Effector CD8-positive, alpha-beta T cell (primary cell): ENCODE measurements at regions not wholly inside any gene's neighbourhood (a gene's known extent, or its start where the extent isn't known, plus 50 kb on each side); places are given as distances from the start of the nearest gene placed in this dataset.
"Not testable (repeated sequence)": the region's sequence is repeated elsewhere in the genome, so short reads cannot be mapped to it uniquely, and the experiment has no call there.

ENCODE experiments used
- DNase-seq: peaks from one replicate; lab custom pipeline; 2025; lab: John Stamatoyannopoulos, UW

DNA sequence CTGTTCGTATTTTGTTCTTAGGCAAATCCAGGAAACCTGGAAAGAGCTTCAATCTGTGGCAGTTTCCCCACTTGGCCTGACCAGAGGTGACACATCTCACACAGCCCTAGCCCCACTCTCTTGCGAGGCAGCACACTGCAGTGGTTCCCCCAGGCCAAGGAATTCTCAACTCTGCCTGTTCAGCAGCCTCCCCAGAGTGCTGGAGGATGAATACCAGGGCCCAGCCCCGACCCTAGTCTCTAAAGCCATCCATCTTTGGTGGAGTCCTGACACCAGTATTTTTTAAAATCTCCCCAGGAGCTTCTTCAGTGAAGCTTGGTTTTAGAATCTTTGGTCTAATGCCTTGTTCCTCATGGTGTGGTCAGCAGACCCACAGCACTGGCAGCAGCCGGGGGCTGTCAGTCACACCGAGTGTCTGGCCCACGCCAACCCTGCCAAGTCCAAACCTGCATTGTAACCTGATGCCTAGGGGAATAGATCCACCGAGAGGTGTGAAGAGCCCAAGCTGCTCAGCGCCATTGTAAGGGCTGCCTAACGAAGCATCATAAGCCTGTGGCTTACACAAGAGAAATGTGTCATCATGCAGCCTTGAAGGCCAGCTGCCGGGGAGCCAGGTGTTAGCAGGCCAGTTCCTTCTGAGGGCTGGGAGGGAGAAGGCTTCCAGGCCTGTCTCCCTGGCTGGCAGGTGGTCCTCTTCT, 428.7 kb upstream of the ID2 start:
- no peak for DNase-seq

GRCh38 chr2:8253781-8254180, 428.1 kb upstream of the ID2 start:
- DNase-seq: no peak

DNA sequence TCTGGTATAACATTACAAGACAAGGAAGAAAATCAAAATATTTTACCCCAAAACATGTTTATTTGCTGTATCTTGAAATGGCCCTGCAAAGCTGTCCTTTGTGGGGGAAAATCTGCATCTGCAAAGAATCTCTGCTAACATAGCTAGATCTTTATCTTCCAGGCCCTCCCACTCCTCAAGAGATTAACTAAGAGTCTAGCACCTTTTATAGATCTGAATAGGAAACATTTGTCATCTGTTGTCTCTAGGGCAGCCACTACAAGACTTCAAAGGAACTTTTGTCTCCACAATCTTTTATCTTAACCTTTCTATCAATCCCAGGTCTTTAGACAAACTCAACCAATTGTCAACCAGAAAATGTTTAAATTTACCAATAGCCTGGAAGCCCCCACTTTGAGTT, 427.6 kb upstream of the ID2 start:
- not testable (repeated sequence) for DNase-seq

GRCh38 chr2:8254791-8255447, 426.9 kb upstream of the ID2 start:
- DNase-seq: no peak

DNA sequence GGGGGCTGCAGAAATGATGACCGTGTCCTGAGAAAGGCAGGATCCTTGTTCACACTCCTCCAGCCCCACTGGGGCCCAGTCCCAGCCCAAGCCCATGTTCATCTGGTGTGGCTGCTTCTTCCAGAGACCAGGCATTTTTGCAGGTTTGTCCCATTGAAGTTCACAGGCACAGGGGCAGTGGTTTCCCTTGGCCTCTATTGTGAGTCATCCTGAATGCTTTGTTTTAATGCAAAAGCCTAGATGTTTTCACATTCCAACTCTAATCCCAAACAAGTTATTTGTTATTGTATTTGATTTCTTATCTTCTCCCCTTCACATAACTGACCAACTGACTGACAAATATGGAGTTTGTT, 426.4 kb upstream of the ID2 start:
- DNase-seq: no peak

- no peak for DNase-seq
Measured at GRCh38 chr2:8256905-8257304, 425.0 kb upstream of the ID2 start.

- no peak for DNase-seq
Measured at GRCh38 chr2:8257502-8257901, 424.4 kb upstream of the ID2 start.

- no peak for DNase-seq
Measured at GRCh38 chr2:8258406-8258805, 423.4 kb upstream of the ID2 start.

- no peak for DNase-seq
Measured at GRCh38 chr2:8259106-8259840, 422.6 kb upstream of the ID2 start.

DNA sequence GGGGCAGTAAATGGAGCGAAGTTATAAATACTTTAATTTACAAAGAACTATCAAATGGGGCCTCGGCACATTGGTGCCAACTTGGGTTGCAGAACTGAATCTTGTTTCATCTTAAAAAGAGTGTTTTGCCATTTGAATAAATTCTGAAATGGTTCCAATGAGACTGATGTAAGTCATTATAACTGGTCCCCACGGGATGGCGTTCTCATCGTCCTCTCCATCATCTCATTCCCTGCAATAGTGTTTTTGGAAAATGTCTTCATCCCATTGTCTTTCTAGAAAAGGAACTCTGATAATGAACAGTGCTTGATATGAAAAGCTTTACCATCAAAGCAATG, 422.0 kb upstream of the ID2 start:
- no peak for DNase-seq

GRCh38 chr2:8260213-8260612, 421.6 kb upstream of the ID2 start:
- DNase-seq: no peak

DNA sequence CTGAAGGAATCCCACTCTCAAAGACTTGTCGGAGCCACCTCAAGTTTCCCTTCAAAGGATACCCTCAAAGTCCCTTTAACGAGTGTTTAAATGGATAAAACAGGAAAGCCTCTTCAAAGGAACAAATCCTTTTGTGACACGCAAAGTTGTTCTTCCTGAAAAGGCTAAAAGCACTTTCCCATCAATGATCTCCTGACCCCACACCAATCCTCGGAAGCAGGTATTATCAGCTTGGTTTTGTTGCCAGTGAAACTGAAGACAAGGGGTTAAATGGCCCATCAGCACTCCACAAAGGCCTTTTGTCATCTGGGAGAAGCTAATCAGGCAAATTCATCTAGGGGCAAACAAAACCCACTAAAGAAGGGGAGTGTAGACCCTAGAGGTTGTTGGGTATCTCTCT, 418.0 kb upstream of the ID2 start:
- DNase-seq: no peak

DNA sequence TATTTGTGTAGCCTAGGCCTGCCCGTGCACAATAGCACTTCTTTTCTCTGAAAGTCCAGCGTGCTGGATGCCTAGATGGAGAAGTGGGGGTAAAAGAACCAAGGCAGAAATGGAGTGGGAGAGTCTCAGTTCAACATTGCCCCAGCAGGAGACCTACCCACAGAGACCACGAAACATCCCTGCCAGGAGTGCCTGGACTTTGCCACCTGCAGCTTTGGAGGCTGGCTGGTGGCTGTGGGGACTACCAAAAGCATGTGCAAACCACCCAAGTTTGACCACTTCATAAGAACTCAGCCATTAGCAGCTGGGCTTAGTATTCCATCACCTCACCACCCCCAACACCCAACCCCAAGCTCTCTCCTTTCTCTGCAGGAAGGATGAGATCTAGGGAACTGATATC, 416.9 kb upstream of the ID2 start:
- no peak for DNase-seq

- DNase-seq: no peak
Measured at GRCh38 chr2:8265476-8266226, 416.2 kb upstream of the ID2 start.

- no peak for DNase-seq
Measured at GRCh38 chr2:8266563-8266962, 415.3 kb upstream of the ID2 start.

- no peak for DNase-seq
Measured at GRCh38 chr2:8267048-8267447, 414.8 kb upstream of the ID2 start.

- DNase-seq: no peak
Measured at GRCh38 chr2:8267721-8268120, 414.1 kb upstream of the ID2 start.

DNA sequence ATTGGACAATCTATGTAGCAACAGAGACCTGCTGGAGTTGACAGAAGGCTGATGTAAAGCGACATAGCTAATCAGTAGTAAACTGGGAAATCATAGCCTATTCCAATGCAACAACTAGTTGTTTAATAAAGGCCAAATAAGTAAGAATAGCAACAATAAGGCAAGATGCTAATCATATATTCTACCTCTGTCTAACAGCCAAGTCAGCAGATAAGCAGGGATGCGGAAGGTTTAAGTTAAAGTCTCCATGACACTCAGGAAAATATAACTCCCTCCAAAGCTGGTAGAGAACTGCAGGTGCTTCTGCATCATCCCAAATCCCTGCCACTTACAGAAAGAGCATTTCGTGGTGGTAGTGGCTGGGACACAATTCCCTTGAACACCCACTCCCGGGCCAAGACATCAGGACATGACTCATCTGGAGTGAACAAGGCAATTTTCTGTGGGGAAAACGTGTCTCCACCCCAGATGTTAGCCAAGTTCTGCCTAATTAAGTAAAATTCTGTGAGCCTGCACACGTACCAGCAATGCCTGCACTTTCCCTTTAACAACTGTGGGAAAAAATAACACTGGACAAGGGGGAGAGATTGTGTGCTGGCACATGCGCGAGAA, 413.6 kb upstream of the ID2 start:
- DNase-seq: no peak

DNA sequence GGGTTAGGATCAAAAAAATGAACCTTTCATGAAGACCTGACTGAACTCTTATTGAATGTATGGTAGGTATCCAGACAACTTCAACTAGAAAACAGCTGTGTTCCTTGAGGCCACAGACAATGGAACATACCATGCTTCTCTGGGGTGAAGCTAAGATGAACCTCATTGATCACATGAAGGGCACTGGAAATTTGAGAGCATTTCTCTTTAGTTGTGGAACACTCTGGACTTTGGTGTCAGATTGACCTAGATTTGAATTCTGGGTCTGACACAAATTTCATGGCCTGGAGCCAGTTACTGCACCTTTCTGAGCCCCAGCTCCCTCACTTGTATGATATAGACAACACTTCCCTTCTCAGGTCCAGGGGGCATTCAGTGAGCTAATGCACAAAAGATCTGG, 411.2 kb upstream of the ID2 start:
- DNase-seq: no peak

- DNase-seq: no peak
Measured at GRCh38 chr2:8271461-8271860, 410.4 kb upstream of the ID2 start.

- DNase-seq: no peak
Measured at GRCh38 chr2:8276026-8276425, 405.8 kb upstream of the ID2 start.

DNA sequence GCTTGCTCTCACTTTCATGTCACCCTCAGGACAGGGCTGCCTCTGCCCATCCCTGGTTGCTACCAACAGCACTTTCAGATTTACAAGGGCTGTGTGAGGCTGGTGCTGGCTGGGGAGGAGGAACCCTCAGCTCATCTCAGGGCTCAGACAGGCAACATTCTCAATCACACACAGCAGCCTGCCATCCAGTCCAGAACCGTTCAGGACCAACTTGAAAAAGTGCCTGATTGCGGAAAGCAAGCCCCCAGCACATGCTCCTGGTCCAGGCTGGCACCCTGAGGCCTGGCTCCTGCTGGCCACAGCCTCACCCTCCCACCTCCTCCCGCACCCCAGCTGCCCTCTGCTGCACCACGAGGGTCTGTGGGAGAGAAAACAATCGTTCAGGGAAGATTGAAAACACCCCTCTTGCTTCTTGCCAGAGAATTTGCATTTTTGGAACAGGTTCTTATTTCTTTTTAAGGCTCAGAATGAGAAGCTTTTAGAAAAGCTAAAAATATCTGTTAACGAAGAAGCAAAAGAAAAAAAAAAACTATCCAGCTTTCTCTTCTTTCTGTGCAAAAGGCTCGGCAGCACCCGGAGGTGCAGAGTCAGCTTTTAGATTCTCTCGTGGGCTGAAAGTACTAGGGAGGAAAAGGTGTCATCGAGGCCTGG, 403.8 kb upstream of the ID2 start:
- DNase-seq: no peak
